ENCODE measurements at regions not wholly inside any gene's neighbourhood (a gene's known extent, or its start where the extent isn't known, plus 50 kb on each side); places are given as distances from the start of the nearest gene placed in this dataset.
"Not testable (repeated sequence)": the region's sequence is repeated elsewhere in the genome, so short reads cannot be mapped to it uniquely, and the experiment has no call there.

DNA sequence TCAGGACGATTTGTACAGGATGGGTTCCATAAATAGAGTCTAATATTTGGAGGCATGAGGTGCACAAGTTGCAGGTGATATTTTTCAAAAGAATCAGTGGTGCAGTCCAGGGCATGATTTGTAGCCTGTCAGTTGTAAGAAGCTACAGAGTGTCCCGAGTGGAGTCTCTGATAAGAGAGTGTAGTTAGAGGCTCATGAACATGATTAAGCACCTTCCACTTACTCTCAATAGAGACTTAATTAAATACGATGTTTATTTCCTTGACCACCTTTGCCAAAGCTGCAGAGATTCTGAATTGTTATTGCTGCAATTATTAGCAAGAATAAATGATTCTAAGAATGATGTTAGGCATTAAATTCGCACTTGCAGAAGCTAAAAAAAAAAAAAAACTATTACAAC, 218.4 kb upstream of the LRTM1 start:
- H3K9me3 ChIP-seq, result no peaks in the 10 kb centered on the region
- DNase-seq (ENCODE audit: low spot score) (no peak), ATAC-seq (ENCODE audit: insufficient number of reproducible peaks, low FRiP score, low read depth) (no peak)
- no peak overlapping the region for H3K4me3 ChIP-seq
- TF ChIP-seq, protein P1, sequence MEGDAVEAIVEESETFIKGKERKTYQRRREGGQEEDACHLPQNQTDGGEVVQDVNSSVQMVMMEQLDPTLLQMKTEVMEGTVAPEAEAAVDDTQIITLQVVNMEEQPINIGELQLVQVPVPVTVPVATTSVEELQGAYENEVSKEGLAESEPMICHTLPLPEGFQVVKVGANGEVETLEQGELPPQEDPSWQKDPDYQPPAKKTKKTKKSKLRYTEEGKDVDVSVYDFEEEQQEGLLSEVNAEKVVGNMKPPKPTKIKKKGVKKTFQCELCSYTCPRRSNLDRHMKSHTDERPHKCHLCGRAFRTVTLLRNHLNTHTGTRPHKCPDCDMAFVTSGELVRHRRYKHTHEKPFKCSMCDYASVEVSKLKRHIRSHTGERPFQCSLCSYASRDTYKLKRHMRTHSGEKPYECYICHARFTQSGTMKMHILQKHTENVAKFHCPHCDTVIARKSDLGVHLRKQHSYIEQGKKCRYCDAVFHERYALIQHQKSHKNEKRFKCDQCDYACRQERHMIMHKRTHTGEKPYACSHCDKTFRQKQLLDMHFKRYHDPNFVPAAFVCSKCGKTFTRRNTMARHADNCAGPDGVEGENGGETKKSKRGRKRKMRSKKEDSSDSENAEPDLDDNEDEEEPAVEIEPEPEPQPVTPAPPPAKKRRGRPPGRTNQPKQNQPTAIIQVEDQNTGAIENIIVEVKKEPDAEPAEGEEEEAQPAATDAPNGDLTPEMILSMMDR (IDR thresholded peaks at IDR 0.05), result no peak
- no peaks in the 10 kb centered on the region for H3K36me3 ChIP-seq
- peaks cover 0 to 5% of the 10 kb centered on the region in 2 donors for H3K4me1 ChIP-seq (ENCODE audit: control insufficient read depth in 1 of 2, low read depth in 2 of 2)
- H3K27me3 ChIP-seq (replicated peaks; ENCODE audit: insufficient read depth), result no peaks in the 10 kb centered on the region
- H3K27ac ChIP-seq, result no peak overlapping the region

DNA sequence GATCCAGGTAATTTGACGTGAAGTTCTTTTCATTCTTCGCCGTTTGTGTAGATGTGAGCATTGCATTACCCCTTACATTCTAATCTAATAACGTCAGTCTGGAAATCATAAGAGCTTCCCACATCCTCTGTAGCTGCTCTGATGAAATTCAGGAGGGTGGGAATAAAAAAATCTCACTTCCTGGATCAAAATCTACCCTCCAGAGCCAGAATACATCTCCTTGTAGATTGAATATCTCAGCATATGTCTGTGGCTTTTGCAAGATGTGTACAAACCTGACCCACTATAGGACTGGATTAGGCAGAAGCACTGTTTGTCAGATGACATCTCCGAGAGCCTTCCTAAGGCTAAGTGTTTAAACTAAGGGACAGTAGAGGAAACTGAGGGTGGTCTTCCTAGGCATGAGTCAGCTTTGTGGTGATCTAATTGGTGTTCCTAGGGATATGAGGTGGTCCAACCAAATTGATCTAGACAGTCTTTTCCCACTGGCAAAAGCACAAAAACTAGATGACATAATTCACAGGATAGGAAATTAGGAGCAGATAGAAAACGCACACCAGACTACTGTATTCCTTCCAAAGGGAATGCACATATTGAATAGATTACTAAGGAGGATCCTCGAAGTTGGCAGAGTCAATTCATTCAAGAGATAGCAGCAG, 216.3 kb upstream of the LRTM1 start:
- H3K27ac ChIP-seq, result no peak overlapping the region
- TF ChIP-seq, protein P1 (IDR thresholded peaks at IDR 0.05), result no peak
- H3K4me1 ChIP-seq (ENCODE audit: control insufficient read depth in 1 of 2, low read depth in 2 of 2), result peaks cover 0 to 5% of the 10 kb centered on the region in 2 donors
- DNase-seq (ENCODE audit: low spot score) (no peak), ATAC-seq (ENCODE audit: insufficient number of reproducible peaks, low FRiP score, low read depth) (no peak)
- no peak overlapping the region for H3K4me3 ChIP-seq
- H3K36me3 ChIP-seq, result no peaks in the 10 kb centered on the region
- no peaks in the 10 kb centered on the region for H3K9me3 ChIP-seq
- H3K27me3 ChIP-seq (replicated peaks; ENCODE audit: insufficient read depth), result no peaks in the 10 kb centered on the region

DNA sequence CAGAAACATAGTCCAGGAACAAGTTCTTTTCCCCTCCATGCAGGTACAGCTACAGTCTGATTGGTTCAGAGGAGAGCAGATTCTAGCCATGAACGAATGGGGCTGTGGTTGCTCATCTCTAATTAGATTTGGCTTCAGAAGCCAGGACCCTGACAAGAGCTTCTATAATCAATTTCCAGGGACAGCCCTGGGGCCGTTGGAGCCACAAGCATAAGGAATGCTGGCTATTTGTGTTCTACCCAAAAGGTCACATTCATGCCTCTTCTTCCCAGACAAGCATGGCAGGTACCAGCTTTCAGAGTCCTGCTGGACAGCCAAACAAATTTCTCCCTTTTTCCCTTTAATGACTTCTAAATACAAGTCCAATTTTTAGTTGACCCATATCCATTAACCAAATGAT, 215.5 kb upstream of the LRTM1 start:
- no peaks in the 10 kb centered on the region for H3K9me3 ChIP-seq
- H3K36me3 ChIP-seq, result no peaks in the 10 kb centered on the region
- no peak overlapping the region for H3K27ac ChIP-seq
- H3K27me3 ChIP-seq (replicated peaks; ENCODE audit: insufficient read depth), result no peaks in the 10 kb centered on the region
- H3K4me1 ChIP-seq (ENCODE audit: control insufficient read depth in 1 of 2, low read depth in 2 of 2), result peaks cover 0 to 5% of the 10 kb centered on the region in 2 donors
- no peak for DNase-seq (ENCODE audit: low spot score)
- ATAC-seq (ENCODE audit: insufficient number of reproducible peaks, low FRiP score, low read depth), result no peak
- TF ChIP-seq, protein P1 (IDR thresholded peaks at IDR 0.05), result no peak
- no peak overlapping the region for H3K4me3 ChIP-seq

DNA sequence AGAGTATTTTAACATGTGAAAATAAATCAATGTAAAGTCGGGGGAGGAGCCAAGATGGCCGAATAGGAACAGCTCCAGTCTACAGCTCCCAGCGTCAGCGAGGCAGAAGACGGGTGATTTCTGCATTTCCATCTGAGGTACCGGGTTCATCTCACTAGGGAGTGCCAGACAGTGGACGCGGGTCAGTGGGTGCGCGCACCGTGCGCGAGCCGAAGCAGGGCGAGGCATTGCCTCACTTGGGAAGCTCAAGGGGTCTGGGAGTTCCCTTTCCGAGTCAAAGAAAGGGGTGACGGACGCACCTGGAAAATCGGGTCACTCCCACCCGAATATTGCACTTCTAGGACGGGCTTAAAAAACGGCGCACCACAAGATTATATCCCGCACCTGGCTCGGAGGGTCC, 208.4 kb upstream of the LRTM1 start:
- not testable (repeated sequence) for H3K4me3 ChIP-seq; H3K9me3 ChIP-seq; ATAC-seq (ENCODE audit: insufficient number of reproducible peaks, low FRiP score, low read depth); H3K4me1 ChIP-seq (ENCODE audit: control insufficient read depth in 1 of 2, low read depth in 2 of 2); H3K27me3 ChIP-seq (replicated peaks; ENCODE audit: insufficient read depth); H3K27ac ChIP-seq; DNase-seq (ENCODE audit: low spot score); H3K36me3 ChIP-seq

DNA sequence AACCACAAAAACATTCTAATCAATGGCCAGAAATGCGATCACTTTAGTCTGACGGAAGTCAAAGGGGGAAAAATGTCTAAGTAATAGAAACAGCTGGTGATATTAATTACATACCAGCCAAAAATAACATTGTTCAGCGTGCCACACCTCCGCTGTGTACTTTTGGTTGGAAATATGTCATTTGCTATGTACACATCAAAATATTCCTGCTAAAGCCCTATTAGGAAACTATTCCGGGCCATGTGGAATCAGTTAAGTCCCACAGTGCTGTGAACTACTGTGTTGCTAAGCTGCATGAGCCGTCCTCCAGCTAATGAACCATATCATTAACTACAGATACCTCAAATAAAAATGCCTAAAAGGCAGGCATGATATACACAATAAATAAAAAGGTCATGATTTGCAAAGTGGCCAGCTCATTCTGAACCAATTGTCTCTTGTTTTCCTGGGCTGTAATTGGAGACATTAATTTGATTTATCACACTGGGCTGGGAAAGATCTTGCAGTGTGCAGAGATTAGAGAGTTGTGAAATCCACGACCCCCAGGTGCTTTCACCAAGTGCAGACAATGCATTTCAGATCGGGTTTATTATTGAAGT, 200.5 kb upstream of the LRTM1 start:
- DNase-seq (ENCODE audit: low spot score) (no peak), ATAC-seq (ENCODE audit: insufficient number of reproducible peaks, low FRiP score, low read depth) (no peak)
- no peak overlapping the region for H3K4me3 ChIP-seq
- H3K36me3 ChIP-seq, result no peaks in the 10 kb centered on the region
- no peaks in the 10 kb centered on the region for H3K9me3 ChIP-seq
- no peaks in the 10 kb centered on the region for H3K27me3 ChIP-seq (replicated peaks; ENCODE audit: insufficient read depth)
- TF ChIP-seq, protein P1 (IDR thresholded peaks at IDR 0.05), result no peak
- H3K27ac ChIP-seq, result no peak overlapping the region
- H3K4me1 ChIP-seq (ENCODE audit: control insufficient read depth in 1 of 2, low read depth in 2 of 2), result no peaks in the 10 kb centered on the region

DNA sequence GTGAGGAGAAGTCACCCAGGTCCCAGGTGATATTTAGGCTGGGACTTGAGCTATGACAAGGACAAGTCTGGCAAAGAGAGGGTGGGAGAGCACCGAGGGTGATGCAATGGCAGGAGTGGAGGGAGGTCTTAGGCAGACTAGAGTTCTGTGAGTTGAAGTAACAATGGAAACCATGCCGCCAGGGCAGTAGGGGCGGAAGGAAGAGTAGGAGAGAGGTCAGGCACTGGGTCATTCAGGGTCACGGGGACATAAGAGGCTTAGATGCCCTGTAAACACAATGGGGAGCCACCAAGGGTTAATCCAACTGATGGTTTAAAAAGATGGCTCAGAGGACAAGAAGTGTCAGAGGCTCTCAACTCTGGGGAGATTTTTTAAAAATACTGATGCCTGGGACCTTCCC, 199.7 kb upstream of the LRTM1 start:
- H3K9me3 ChIP-seq, result no peaks in the 10 kb centered on the region
- TF ChIP-seq, protein P1 (IDR thresholded peaks at IDR 0.05), result no peak
- ATAC-seq (ENCODE audit: insufficient number of reproducible peaks, low FRiP score, low read depth), result no peak
- H3K4me3 ChIP-seq, result no peak overlapping the region
- H3K27me3 ChIP-seq (replicated peaks; ENCODE audit: insufficient read depth), result no peaks in the 10 kb centered on the region
- H3K36me3 ChIP-seq, result no peaks in the 10 kb centered on the region
- H3K27ac ChIP-seq, result no peak overlapping the region
- no peaks in the 10 kb centered on the region for H3K4me1 ChIP-seq (ENCODE audit: control insufficient read depth in 1 of 2, low read depth in 2 of 2)
- no peak for DNase-seq (ENCODE audit: low spot score)

Data from thoracic aorta (tissue), 2 donors.